ENCODE measurements at regions not wholly inside any gene's neighbourhood (a gene's known extent, or its start where the extent isn't known, plus 50 kb on each side); places are given as distances from the start of the nearest gene placed in this dataset.

GRCh38 chr7:42794673-42795072, 117.2 kb downstream of the C7orf25 start:
- TF ChIP-seq, protein P1, sequence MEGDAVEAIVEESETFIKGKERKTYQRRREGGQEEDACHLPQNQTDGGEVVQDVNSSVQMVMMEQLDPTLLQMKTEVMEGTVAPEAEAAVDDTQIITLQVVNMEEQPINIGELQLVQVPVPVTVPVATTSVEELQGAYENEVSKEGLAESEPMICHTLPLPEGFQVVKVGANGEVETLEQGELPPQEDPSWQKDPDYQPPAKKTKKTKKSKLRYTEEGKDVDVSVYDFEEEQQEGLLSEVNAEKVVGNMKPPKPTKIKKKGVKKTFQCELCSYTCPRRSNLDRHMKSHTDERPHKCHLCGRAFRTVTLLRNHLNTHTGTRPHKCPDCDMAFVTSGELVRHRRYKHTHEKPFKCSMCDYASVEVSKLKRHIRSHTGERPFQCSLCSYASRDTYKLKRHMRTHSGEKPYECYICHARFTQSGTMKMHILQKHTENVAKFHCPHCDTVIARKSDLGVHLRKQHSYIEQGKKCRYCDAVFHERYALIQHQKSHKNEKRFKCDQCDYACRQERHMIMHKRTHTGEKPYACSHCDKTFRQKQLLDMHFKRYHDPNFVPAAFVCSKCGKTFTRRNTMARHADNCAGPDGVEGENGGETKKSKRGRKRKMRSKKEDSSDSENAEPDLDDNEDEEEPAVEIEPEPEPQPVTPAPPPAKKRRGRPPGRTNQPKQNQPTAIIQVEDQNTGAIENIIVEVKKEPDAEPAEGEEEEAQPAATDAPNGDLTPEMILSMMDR (IDR thresholded peaks at IDR 0.05): no peak
- TF ChIP-seq POLR2A (IDR thresholded peaks at IDR 0.05): no peak
